ENCODE measurements at regions not wholly inside any gene's neighbourhood (a gene's known extent, or its start where the extent isn't known, plus 50 kb on each side); places are given as distances from the start of the nearest gene placed in this dataset.

- H3K36me3 Mint-ChIP-seq (ENCODE audit: insufficient read depth, unreplicated experiment): no peaks in the 10 kb centered on the region
- no peak for TF ChIP-seq CTCF (IDR thresholded peaks at IDR 0.05; ENCODE audit: insufficient read depth in 1 of 2, low read depth in 1 of 2, low read length in 1 of 2, severe bottlenecking in 1 of 2, unreplicated experiment in 1 of 2)
- DNase-seq: no peak
- no TSS peak for BruUV-seq (replicated peaks)
- Histone ChIP-seq H3K9me3 (no peaks in the 10 kb centered on the region), H3K4me3 (ENCODE audit: low read depth, low read length) (no peak overlapping the region), H3K27me3 (replicated peaks; ENCODE audit: control insufficient read depth, insufficient read depth, low read length) (no peaks in the 10 kb centered on the region), H3K4me1 (peaks cover 16% of the 10 kb centered on the region), H3K36me3 (ENCODE audit: control insufficient read depth, insufficient read depth, low read length) (no peaks in the 10 kb centered on the region)
- no peaks in the 10 kb centered on the region for H3K9me3 Mint-ChIP-seq (ENCODE audit: unreplicated experiment)
- POLR2A ChIA-PET: no interaction called here
- CTCF ChIA-PET: no interaction called here
- no peak overlapping the region for H3K27ac Mint-ChIP-seq (ENCODE audit: unreplicated experiment)
- peaks cover 12% of the 10 kb centered on the region for H3K4me1 Mint-ChIP-seq (ENCODE audit: low read depth, unreplicated experiment)
- intact Hi-C loops (cut with micrococcal nuclease; ENCODE audit: unreplicated experiment): no loop called here
- no peak overlapping the region for H3K4me3 Mint-ChIP-seq (ENCODE audit: unreplicated experiment)
- H3K27me3 Mint-ChIP-seq (ENCODE audit: insufficient read depth, unreplicated experiment): no peaks in the 10 kb centered on the region
These were observed 90.6 kb upstream of the PCBD1 start for GRCh38 chr10:70978816-70979480.

GRCh38 chr10:70980687-70981086 lies 92.3 kb upstream of the PCBD1 start:
- no TSS peak for BruUV-seq (replicated peaks)
- no peak overlapping the region for H3K27ac Mint-ChIP-seq (ENCODE audit: unreplicated experiment)
- DNase-seq: no peak
- ChIA-PET CTCF (no interaction called here), POLR2A (no interaction called here)
- Histone ChIP-seq H3K36me3 (ENCODE audit: control insufficient read depth, insufficient read depth, low read length) (no peaks in the 10 kb centered on the region), H3K9me3 (no peaks in the 10 kb centered on the region), H3K4me3 (ENCODE audit: low read depth, low read length) (no peak overlapping the region), H3K27me3 (replicated peaks; ENCODE audit: control insufficient read depth, insufficient read depth, low read length) (no peaks in the 10 kb centered on the region), H3K4me1 (peaks cover 26% of the 10 kb centered on the region)
- H3K27me3 Mint-ChIP-seq (ENCODE audit: insufficient read depth, unreplicated experiment): no peaks in the 10 kb centered on the region
- no peaks in the 10 kb centered on the region for H3K36me3 Mint-ChIP-seq (ENCODE audit: insufficient read depth, unreplicated experiment)
- H3K4me1 Mint-ChIP-seq (ENCODE audit: low read depth, unreplicated experiment): peaks cover 24% of the 10 kb centered on the region
- no peaks in the 10 kb centered on the region for H3K9me3 Mint-ChIP-seq (ENCODE audit: unreplicated experiment)
- H3K4me3 Mint-ChIP-seq (ENCODE audit: unreplicated experiment): no peak overlapping the region
- intact Hi-C loops (cut with micrococcal nuclease; ENCODE audit: unreplicated experiment): no loop called here
- TF ChIP-seq CTCF (IDR thresholded peaks at IDR 0.05; ENCODE audit: insufficient read depth in 1 of 2, low read depth in 1 of 2, low read length in 1 of 2, severe bottlenecking in 1 of 2, unreplicated experiment in 1 of 2): no peak

GRCh38 chr10:70981171-70981836 lies 92.9 kb upstream of the PCBD1 start:
- intact Hi-C loops (cut with micrococcal nuclease; ENCODE audit: unreplicated experiment): no loop called here
- H3K36me3 Mint-ChIP-seq (ENCODE audit: insufficient read depth, unreplicated experiment): no peaks in the 10 kb centered on the region
- H3K9me3 Mint-ChIP-seq (ENCODE audit: unreplicated experiment): no peaks in the 10 kb centered on the region
- DNase-seq: no peak
- no peak overlapping the region for H3K4me3 Mint-ChIP-seq (ENCODE audit: unreplicated experiment)
- Histone ChIP-seq H3K4me1 (peaks cover 33% of the 10 kb centered on the region), H3K27me3 (replicated peaks; ENCODE audit: control insufficient read depth, insufficient read depth, low read length) (no peaks in the 10 kb centered on the region), H3K4me3 (ENCODE audit: low read depth, low read length) (no peak overlapping the region), H3K36me3 (ENCODE audit: control insufficient read depth, insufficient read depth, low read length) (no peaks in the 10 kb centered on the region), H3K9me3 (no peaks in the 10 kb centered on the region)
- no TSS peak for BruUV-seq (replicated peaks)
- H3K4me1 Mint-ChIP-seq (ENCODE audit: low read depth, unreplicated experiment): peaks cover 30% of the 10 kb centered on the region
- H3K27me3 Mint-ChIP-seq (ENCODE audit: insufficient read depth, unreplicated experiment): no peaks in the 10 kb centered on the region
- H3K27ac Mint-ChIP-seq (ENCODE audit: unreplicated experiment): no peak overlapping the region
- ChIA-PET CTCF (no interaction called here), POLR2A (no interaction called here)
- TF ChIP-seq CTCF (IDR thresholded peaks at IDR 0.05; ENCODE audit: insufficient read depth in 1 of 2, low read depth in 1 of 2, low read length in 1 of 2, severe bottlenecking in 1 of 2, unreplicated experiment in 1 of 2): no peak

All from Caco-2 (cell line).